ENCODE measurements at regions not wholly inside any gene's neighbourhood (a gene's known extent, or its start where the extent isn't known, plus 50 kb on each side); places are given as distances from the start of the nearest gene placed in this dataset.

DNA sequence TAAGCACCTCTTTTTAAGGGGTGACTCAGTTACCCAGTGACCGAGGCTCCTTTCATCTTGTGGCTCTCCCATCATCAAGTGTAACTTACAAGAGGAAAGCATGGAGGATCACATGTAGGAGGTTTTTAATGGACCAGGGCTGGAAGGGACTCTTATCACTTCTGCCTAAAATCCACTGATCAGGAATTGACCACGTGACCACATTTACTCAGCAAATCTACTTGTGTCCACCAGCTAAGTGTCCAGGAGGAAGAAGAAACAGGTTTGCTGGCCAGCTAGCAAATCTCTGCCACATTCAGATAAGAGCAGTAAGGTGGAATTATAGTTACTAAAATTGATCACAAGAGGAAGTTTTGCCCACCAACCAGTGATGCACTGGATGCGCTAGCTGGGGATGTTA is 486.0 kb downstream of the ENC1 start:
- TF ChIP-seq, protein P1, sequence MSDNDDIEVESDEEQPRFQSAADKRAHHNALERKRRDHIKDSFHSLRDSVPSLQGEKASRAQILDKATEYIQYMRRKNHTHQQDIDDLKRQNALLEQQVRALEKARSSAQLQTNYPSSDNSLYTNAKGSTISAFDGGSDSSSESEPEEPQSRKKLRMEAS (IDR thresholded peaks at IDR 0.05) = no peak
- no peak for TF ChIP-seq RAD21 (IDR thresholded peaks at IDR 0.05; ENCODE audit: low read depth)
- no peak for TF ChIP-seq TEAD4 (IDR thresholded peaks at IDR 0.05)
- no peak for TF ChIP-seq ZBTB7A (IDR thresholded peaks at IDR 0.05; ENCODE audit: low read depth)
- TF ChIP-seq TCF12 (IDR thresholded peaks at IDR 0.05; ENCODE audit: low read depth) = no peak
- TF ChIP-seq, protein P2, sequence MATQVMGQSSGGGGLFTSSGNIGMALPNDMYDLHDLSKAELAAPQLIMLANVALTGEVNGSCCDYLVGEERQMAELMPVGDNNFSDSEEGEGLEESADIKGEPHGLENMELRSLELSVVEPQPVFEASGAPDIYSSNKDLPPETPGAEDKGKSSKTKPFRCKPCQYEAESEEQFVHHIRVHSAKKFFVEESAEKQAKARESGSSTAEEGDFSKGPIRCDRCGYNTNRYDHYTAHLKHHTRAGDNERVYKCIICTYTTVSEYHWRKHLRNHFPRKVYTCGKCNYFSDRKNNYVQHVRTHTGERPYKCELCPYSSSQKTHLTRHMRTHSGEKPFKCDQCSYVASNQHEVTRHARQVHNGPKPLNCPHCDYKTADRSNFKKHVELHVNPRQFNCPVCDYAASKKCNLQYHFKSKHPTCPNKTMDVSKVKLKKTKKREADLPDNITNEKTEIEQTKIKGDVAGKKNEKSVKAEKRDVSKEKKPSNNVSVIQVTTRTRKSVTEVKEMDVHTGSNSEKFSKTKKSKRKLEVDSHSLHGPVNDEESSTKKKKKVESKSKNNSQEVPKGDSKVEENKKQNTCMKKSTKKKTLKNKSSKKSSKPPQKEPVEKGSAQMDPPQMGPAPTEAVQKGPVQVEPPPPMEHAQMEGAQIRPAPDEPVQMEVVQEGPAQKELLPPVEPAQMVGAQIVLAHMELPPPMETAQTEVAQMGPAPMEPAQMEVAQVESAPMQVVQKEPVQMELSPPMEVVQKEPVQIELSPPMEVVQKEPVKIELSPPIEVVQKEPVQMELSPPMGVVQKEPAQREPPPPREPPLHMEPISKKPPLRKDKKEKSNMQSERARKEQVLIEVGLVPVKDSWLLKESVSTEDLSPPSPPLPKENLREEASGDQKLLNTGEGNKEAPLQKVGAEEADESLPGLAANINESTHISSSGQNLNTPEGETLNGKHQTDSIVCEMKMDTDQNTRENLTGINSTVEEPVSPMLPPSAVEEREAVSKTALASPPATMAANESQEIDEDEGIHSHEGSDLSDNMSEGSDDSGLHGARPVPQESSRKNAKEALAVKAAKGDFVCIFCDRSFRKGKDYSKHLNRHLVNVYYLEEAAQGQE (IDR thresholded peaks at IDR 0.05; ENCODE audit: low read depth) = no peak
- TF ChIP-seq, protein P3, sequence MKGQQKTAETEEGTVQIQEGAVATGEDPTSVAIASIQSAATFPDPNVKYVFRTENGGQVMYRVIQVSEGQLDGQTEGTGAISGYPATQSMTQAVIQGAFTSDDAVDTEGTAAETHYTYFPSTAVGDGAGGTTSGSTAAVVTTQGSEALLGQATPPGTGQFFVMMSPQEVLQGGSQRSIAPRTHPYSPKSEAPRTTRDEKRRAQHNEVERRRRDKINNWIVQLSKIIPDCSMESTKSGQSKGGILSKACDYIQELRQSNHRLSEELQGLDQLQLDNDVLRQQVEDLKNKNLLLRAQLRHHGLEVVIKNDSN (IDR thresholded peaks at IDR 0.05) = no peak
- TF ChIP-seq TAF1 (IDR thresholded peaks at IDR 0.05; ENCODE audit: low read depth) = no peak

DNA sequence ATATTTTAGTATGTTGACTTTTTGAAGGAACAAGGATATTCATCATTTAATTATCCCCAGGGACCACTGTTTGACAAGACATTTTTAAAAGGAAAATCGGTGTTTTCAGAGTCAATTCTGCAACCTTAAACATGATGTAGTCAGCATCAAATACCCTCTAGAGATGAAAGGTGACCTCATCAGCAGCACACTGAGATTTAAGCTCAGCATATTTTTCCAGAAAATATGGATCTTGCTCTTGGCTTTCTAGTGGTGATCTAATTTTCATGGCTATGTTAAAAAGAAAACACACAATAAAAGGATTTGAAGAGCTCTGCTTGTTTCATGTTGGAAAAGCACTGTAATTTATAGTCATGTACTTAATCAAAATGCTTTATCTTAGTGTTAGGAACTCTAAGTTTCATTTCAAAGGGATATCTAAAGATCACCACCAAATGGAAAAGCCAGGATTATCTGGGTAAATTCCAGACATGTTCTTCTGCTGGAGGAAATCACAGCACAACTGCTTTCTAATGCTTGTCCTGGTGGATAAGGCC is 487.2 kb downstream of the ENC1 start:
- TF ChIP-seq NFIC (IDR thresholded peaks at IDR 0.05) (no peak), EGR1 (IDR thresholded peaks at IDR 0.05) (no peak), CREB1 (IDR thresholded peaks at IDR 0.05; ENCODE audit: low read depth) (no peak), YY1 (IDR thresholded peaks at IDR 0.05; ENCODE audit: low read depth) (no peak)
- TF ChIP-seq, protein P3 (IDR thresholded peaks at IDR 0.05) = no peak

DNA sequence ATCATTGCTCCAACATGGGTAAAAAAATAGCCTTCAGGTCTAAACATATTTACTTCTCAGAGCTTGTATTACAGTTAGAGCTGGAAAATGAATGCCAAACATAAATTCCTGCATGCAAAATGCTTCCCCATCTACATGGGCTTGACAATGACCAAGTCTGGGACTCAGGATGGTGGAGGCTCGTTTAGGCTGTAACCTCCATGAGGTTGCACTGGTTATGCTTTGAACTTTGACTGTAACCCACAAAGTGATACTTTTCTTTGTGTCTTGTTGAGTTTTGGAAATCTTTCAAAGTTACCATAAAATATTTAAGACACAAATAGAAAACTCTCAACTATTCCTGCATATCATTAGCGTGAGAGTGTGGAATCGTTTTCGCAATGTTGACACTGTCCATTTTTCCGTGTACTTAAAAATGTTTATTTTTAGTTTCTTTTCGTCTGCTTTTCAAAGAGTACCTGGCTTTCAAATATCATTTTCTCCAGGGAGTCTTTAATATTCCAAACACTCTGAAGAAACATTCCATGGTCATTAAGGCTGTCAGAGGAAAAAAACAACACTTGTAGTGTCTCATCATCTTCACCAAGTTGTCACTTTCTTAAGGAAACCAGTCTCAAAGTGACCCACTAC is 487.8 kb downstream of the ENC1 start:
- TF ChIP-seq TCF12 (IDR thresholded peaks at IDR 0.05; ENCODE audit: low read depth) = no peak
- TF ChIP-seq EGR1 (IDR thresholded peaks at IDR 0.05) = no peak
- no peak for TF ChIP-seq RAD21 (IDR thresholded peaks at IDR 0.05; ENCODE audit: low read depth)
- no peak for TF ChIP-seq FOXM1 (IDR thresholded peaks at IDR 0.05; ENCODE audit: borderline replicate concordance, low read depth)
- no peak for TF ChIP-seq YY1 (IDR thresholded peaks at IDR 0.05; ENCODE audit: low read depth)
- no peak for TF ChIP-seq NFIC (IDR thresholded peaks at IDR 0.05)
- TF ChIP-seq, protein P3 (IDR thresholded peaks at IDR 0.05) = no peak
- no peak for TF ChIP-seq TAF1 (IDR thresholded peaks at IDR 0.05; ENCODE audit: low read depth)
- TF ChIP-seq, protein P2 (IDR thresholded peaks at IDR 0.05; ENCODE audit: low read depth) = no peak
- no peak for TF ChIP-seq CEBPB (IDR thresholded peaks at IDR 0.05)
- TF ChIP-seq ZBTB7A (IDR thresholded peaks at IDR 0.05; ENCODE audit: low read depth) = no peak
- no peak for TF ChIP-seq CREB1 (IDR thresholded peaks at IDR 0.05; ENCODE audit: low read depth)
- TF ChIP-seq TEAD4 (IDR thresholded peaks at IDR 0.05) = no peak
- no peak for TF ChIP-seq EP300 (IDR thresholded peaks at IDR 0.05; ENCODE audit: borderline replicate concordance)
- TF ChIP-seq, protein P1 (IDR thresholded peaks at IDR 0.05) = no peak

DNA sequence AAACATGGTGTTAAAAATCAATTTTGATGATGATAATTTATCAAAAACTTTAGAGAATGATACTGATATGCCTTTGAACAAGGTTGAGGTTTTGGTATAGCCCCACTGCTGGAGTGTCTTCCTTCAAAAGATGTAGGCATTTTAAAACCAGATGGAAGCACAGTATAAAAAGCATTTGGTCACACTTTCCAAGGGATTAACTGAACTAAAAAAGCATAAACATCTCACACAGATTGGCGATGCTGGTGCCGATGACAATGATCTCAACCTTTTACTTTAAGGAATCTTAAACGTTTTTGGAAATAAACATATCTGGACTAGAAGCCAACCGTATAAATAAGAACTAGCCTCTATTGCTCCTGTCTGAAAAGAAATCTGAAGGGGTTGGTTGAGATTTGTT is 488.4 kb downstream of the ENC1 start:
- TF ChIP-seq CEBPB (IDR thresholded peaks at IDR 0.05) = no peak
- no peak for TF ChIP-seq RAD21 (IDR thresholded peaks at IDR 0.05; ENCODE audit: low read depth)
- TF ChIP-seq FOXM1 (IDR thresholded peaks at IDR 0.05; ENCODE audit: borderline replicate concordance, low read depth) = no peak
- TF ChIP-seq, protein P3 (IDR thresholded peaks at IDR 0.05) = no peak
- no peak for TF ChIP-seq YY1 (IDR thresholded peaks at IDR 0.05; ENCODE audit: low read depth)
- no peak for TF ChIP-seq TAF1 (IDR thresholded peaks at IDR 0.05; ENCODE audit: low read depth)
- TF ChIP-seq, protein P1 (IDR thresholded peaks at IDR 0.05) = no peak
- TF ChIP-seq TEAD4 (IDR thresholded peaks at IDR 0.05) = no peak
- TF ChIP-seq TCF12 (IDR thresholded peaks at IDR 0.05; ENCODE audit: low read depth) = no peak
- TF ChIP-seq, protein P2 (IDR thresholded peaks at IDR 0.05; ENCODE audit: low read depth) = no peak
- TF ChIP-seq NFIC (IDR thresholded peaks at IDR 0.05) = no peak
- no peak for TF ChIP-seq ZBTB7A (IDR thresholded peaks at IDR 0.05; ENCODE audit: low read depth)
- TF ChIP-seq EP300 (IDR thresholded peaks at IDR 0.05; ENCODE audit: borderline replicate concordance) = no peak
- TF ChIP-seq CREB1 (IDR thresholded peaks at IDR 0.05; ENCODE audit: low read depth) = no peak
- TF ChIP-seq EGR1 (IDR thresholded peaks at IDR 0.05) = no peak
